ENCODE measurements at regions not wholly inside any gene's neighbourhood (a gene's known extent, or its start where the extent isn't known, plus 50 kb on each side); places are given as distances from the start of the nearest gene placed in this dataset.

DNA sequence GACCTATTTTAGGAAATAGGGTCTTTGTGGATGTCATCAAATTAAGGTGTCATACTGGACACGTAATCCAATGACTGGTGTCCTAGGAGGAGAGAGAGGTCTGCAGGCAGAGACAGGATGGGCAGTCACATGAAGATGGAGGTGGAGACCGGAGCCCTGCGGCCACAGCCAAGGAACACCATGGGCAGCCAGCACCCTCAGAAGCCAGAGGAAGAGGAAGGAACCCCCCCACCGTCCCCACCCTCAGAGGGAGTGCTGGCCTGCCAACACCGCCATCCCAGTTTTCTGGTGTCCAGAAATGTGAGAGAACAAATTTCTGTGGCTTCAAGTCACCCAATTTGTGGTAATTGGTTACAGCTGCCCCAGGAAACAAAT is 88.3 kb downstream of the NSUN2 start:
- Histone ChIP-seq H3K27ac (no peak overlapping the region), H3K36me3 (no peaks in the 10 kb centered on the region), H3K9me3 (no peaks in the 10 kb centered on the region), H3K4me3 (no peak overlapping the region), H3K27me3 (no peaks in the 10 kb centered on the region), H3K4me1 (peaks cover 0 to 25% (median 7%) of the 10 kb centered on the region in 4 donors)
- DNase-seq: no peak
- intact Hi-C loops (cut with DNase I; ENCODE audit: low total_unique reads): no loop called here
- TF ChIP-seq, protein P1, sequence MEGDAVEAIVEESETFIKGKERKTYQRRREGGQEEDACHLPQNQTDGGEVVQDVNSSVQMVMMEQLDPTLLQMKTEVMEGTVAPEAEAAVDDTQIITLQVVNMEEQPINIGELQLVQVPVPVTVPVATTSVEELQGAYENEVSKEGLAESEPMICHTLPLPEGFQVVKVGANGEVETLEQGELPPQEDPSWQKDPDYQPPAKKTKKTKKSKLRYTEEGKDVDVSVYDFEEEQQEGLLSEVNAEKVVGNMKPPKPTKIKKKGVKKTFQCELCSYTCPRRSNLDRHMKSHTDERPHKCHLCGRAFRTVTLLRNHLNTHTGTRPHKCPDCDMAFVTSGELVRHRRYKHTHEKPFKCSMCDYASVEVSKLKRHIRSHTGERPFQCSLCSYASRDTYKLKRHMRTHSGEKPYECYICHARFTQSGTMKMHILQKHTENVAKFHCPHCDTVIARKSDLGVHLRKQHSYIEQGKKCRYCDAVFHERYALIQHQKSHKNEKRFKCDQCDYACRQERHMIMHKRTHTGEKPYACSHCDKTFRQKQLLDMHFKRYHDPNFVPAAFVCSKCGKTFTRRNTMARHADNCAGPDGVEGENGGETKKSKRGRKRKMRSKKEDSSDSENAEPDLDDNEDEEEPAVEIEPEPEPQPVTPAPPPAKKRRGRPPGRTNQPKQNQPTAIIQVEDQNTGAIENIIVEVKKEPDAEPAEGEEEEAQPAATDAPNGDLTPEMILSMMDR (IDR thresholded peaks at IDR 0.05): no peak

All from tibial artery (tissue), 4 donors.